ENCODE measurements at regions not wholly inside any gene's neighbourhood (a gene's known extent, or its start where the extent isn't known, plus 50 kb on each side); places are given as distances from the start of the nearest gene placed in this dataset.

- BruUV-seq (replicated peaks): no TSS peak
- no peaks in the 10 kb centered on the region for H4K20me1 ChIP-seq (replicated peaks; ENCODE audit: control insufficient read depth, extremely low read depth, insufficient read depth, low read length)
- ChIA-PET CTCF (interaction anchor here (1.2 to 1.5 kb wide), 2 partner anchors 27 to 160 kb away, joined by 4 to 6 read pairs; no protein-coding TSS in a partner anchor), POLR2A (no interaction called here)
- TF ChIP-seq MAX (IDR thresholded peaks at IDR 0.05; ENCODE audit: insufficient read depth, insufficient read length): no peak
- no peak for TF ChIP-seq CTCF (IDR thresholded peaks at IDR 0.05; ENCODE audit: extremely low read depth in 1 of 2, insufficient read depth in 1 of 2, low read depth in 1 of 2, low read length in 2 of 2)
- TF ChIP-seq GATA2 (IDR thresholded peaks at IDR 0.05; ENCODE audit: insufficient read depth, insufficient read length, low read depth, low read length): no peak
- DNase-seq (ENCODE audit: low read depth, low spot score): no peak
- H3K36me3 ChIP-seq (ENCODE audit: control insufficient read depth in 2 of 2, extremely low read depth in 1 of 2, insufficient read depth in 2 of 2, low read length in 2 of 2): no peaks in the 10 kb centered on the region
- H3K4me1 ChIP-seq (ENCODE audit: control insufficient read depth, extremely low read depth, insufficient read depth, low read length): peaks cover 20% of the 10 kb centered on the region
- H3K27me3 ChIP-seq (ENCODE audit: control insufficient read depth in 2 of 2, insufficient read depth in 2 of 2, low read length in 2 of 2): peaks cover 50 to 74% of the 10 kb centered on the region in 2 experiments
- dilution Hi-C loops (cut with MboI; ENCODE audit: extremely low pct_ligation_motif_present, low sequenced_read_pairs): no loop called here
- H3K79me2 ChIP-seq (ENCODE audit: control insufficient read depth, insufficient read depth, low read length): no peaks in the 10 kb centered on the region
- intact Hi-C loops (cut with micrococcal nuclease): loop anchor here (5.0 kb wide), 1 partner anchor 208 kb away; no protein-coding TSS in a partner anchor
- no peak for FAIRE-seq
- H2AFZ ChIP-seq (ENCODE audit: low read depth, low read length): no peak overlapping the region
- no peak overlapping the region for H3K4me3 ChIP-seq (replicated peaks in 1 of 3; ENCODE audit: insufficient read depth in 1 of 3, low read depth in 1 of 3, low read length in 3 of 3)
- no peak overlapping the region for H3K9ac ChIP-seq (replicated peaks; ENCODE audit: extremely low read depth, insufficient read depth, low read length)
- H3K4me2 ChIP-seq (ENCODE audit: insufficient read depth, low read length): peak overlapping the region; percentile 28
- H3K9me1 ChIP-seq (replicated peaks; ENCODE audit: control insufficient read depth, extremely low read depth, insufficient read depth, low read length): no peaks in the 10 kb centered on the region
- H3K9me3 ChIP-seq (replicated peaks; ENCODE audit: control insufficient read depth, insufficient read depth, low read length): no peaks in the 10 kb centered on the region
- no peak overlapping the region for H3K27ac ChIP-seq (ENCODE audit: insufficient read depth, low read depth, low read length)
Measured at GRCh38 chr7:94069162-94069739, 65.1 kb upstream of the BET1 start.

- Histone ChIP-seq H3K4me1 (ENCODE audit: control insufficient read depth, extremely low read depth, insufficient read depth, low read length) (no peaks in the 10 kb centered on the region), H3K27me3 (ENCODE audit: control insufficient read depth in 2 of 2, insufficient read depth in 2 of 2, low read length in 2 of 2) (peaks cover 38 to 44% of the 10 kb centered on the region in 2 experiments), H3K9me3 (replicated peaks; ENCODE audit: control insufficient read depth, insufficient read depth, low read length) (no peaks in the 10 kb centered on the region), H3K27ac (ENCODE audit: insufficient read depth, low read depth, low read length) (no peak overlapping the region), H3K79me2 (ENCODE audit: control insufficient read depth, insufficient read depth, low read length) (no peaks in the 10 kb centered on the region), H3K9me1 (replicated peaks; ENCODE audit: control insufficient read depth, extremely low read depth, insufficient read depth, low read length) (no peaks in the 10 kb centered on the region), H3K36me3 (ENCODE audit: control insufficient read depth in 2 of 2, extremely low read depth in 1 of 2, insufficient read depth in 2 of 2, low read length in 2 of 2) (no peaks in the 10 kb centered on the region), H3K4me3 (replicated peaks in 1 of 3; ENCODE audit: insufficient read depth in 1 of 3, low read depth in 1 of 3, low read length in 3 of 3) (no peak overlapping the region), H3K9ac (replicated peaks; ENCODE audit: extremely low read depth, insufficient read depth, low read length) (no peak overlapping the region), H3K4me2 (ENCODE audit: insufficient read depth, low read length) (no peak overlapping the region), H2AFZ (ENCODE audit: low read depth, low read length) (no peak overlapping the region), H4K20me1 (replicated peaks; ENCODE audit: control insufficient read depth, extremely low read depth, insufficient read depth, low read length) (no peaks in the 10 kb centered on the region)
- DNase-seq (ENCODE audit: low read depth, low spot score) (no peak), FAIRE-seq (no peak)
- dilution Hi-C loops (cut with MboI; ENCODE audit: extremely low pct_ligation_motif_present, low sequenced_read_pairs): no loop called here
- ChIA-PET POLR2A (no interaction called here), CTCF (no interaction called here)
- intact Hi-C loops (cut with micrococcal nuclease): loop anchor here (10.0 kb wide), 1 partner anchor 314 kb away; the partner anchor contains the start of gene COL1A2
- no peak for TF ChIP-seq EZH2 (IDR thresholded peaks at IDR 0.05; ENCODE audit: borderline replicate concordance, low read depth, low read length, severe bottlenecking)
- no TSS peak for BruUV-seq (replicated peaks)
Measured at GRCh38 chr7:94080551-94080950, 76.4 kb upstream of the BET1 start.
